ENCODE measurements at regions not wholly inside any gene's neighbourhood (a gene's known extent, or its start where the extent isn't known, plus 50 kb on each side); places are given as distances from the start of the nearest gene placed in this dataset.
"Not testable (repeated sequence)": the region's sequence is repeated elsewhere in the genome, so short reads cannot be mapped to it uniquely, and the experiment has no call there.

GRCh38 chr4:181756451-181757095, 486.6 kb upstream of the TENM3 start:
- DNase-seq (ENCODE audit: low spot score), result no peak

GRCh38 chr4:181757098-181757497, 486.1 kb upstream of the TENM3 start:
- DNase-seq (ENCODE audit: low spot score), result no peak

GRCh38 chr4:181757910-181758660, 485.1 kb upstream of the TENM3 start:
- DNase-seq (ENCODE audit: low spot score), result no peak

- no peak for DNase-seq (ENCODE audit: low spot score)
Measured at GRCh38 chr4:181760560-181760959, 482.6 kb upstream of the TENM3 start.

- DNase-seq (ENCODE audit: low spot score), result no peak
Measured at GRCh38 chr4:181761156-181761555, 482.0 kb upstream of the TENM3 start.

- no peak for DNase-seq (ENCODE audit: low spot score)
Measured at GRCh38 chr4:181766061-181766548, 477.1 kb upstream of the TENM3 start.

- DNase-seq (ENCODE audit: low spot score), result no peak
Measured at GRCh38 chr4:181770971-181771370, 472.2 kb upstream of the TENM3 start.

GRCh38 chr4:181775298-181775697, 467.9 kb upstream of the TENM3 start:
- DNase-seq (ENCODE audit: low spot score), result no peak

GRCh38 chr4:181776264-181777054, 466.7 kb upstream of the TENM3 start:
- no peak for DNase-seq (ENCODE audit: low spot score)

- DNase-seq (ENCODE audit: low spot score), result no peak
Measured at GRCh38 chr4:181777518-181777917, 465.7 kb upstream of the TENM3 start.

GRCh38 chr4:181784881-181785280, 458.3 kb upstream of the TENM3 start:
- no peak for DNase-seq (ENCODE audit: low spot score)

GRCh38 chr4:181792641-181793040, 450.6 kb upstream of the TENM3 start:
- no peak for DNase-seq (ENCODE audit: low spot score)

GRCh38 chr4:181793096-181793495, 450.1 kb upstream of the TENM3 start:
- DNase-seq (ENCODE audit: low spot score), result no peak

- DNase-seq (ENCODE audit: low spot score), result no peak
Measured at GRCh38 chr4:181796502-181796901, 446.7 kb upstream of the TENM3 start.

GRCh38 chr4:181798536-181798935, 444.7 kb upstream of the TENM3 start:
- DNase-seq (ENCODE audit: low spot score), result no peak

GRCh38 chr4:181799561-181800069, 443.6 kb upstream of the TENM3 start:
- no peak for DNase-seq (ENCODE audit: low spot score)

GRCh38 chr4:181802207-181802606, 441.0 kb upstream of the TENM3 start:
- no peak for DNase-seq (ENCODE audit: low spot score)

GRCh38 chr4:181807771-181808170, 435.4 kb upstream of the TENM3 start:
- no peak for DNase-seq (ENCODE audit: low spot score)

GRCh38 chr4:181810711-181811110, 432.5 kb upstream of the TENM3 start:
- no peak for DNase-seq (ENCODE audit: low spot score)

GRCh38 chr4:181811550-181811949, 431.7 kb upstream of the TENM3 start:
- DNase-seq (ENCODE audit: low spot score), result not testable (repeated sequence)

GRCh38 chr4:181819946-181820345, 423.3 kb upstream of the TENM3 start:
- no peak for DNase-seq (ENCODE audit: low spot score)

- DNase-seq (ENCODE audit: low spot score), result no peak
Measured at GRCh38 chr4:181820553-181820952, 422.6 kb upstream of the TENM3 start.
